HCT116 (cell line): ENCODE measurements at regions not wholly inside any gene's neighbourhood (a gene's known extent, or its start where the extent isn't known, plus 50 kb on each side); places are given as distances from the start of the nearest gene placed in this dataset.

Experiments used
- ATAC-seq: fragments of 200-7000 bp; cut with Tn5 transposase; 2 replicates; pipeline ENCODE4 v1.9.1; 2020; ENCODE audit warnings: mild to moderate bottlenecking, moderate library complexity
- BruUV-seq: library from RNA; stranded (reverse); fragments of 400-500 nt; replicated peaks from 2 replicates; lab custom pipeline; 2021; lab: Mats Ljungman, UMichigan
- CTCF ChIA-PET: fragments of 300-600 bp; sonication (Branson Sonifier 250); formaldehyde crosslinking; loops from one replicate; lab custom pipeline; 2021; ENCODE audit warnings: antibody characterized with exemption; lab: Charles Lee
- POLR2A ChIA-PET: fragments of 300-600, 350-600 bp; sonication (Branson Sonifier 250); formaldehyde crosslinking; loops from one replicate; lab custom pipeline; 2021; ENCODE audit warnings: antibody characterized with exemption; lab: Charles Lee
- RAD21 ChIA-PET, 2 experiments: fragments of 300-600 bp; sonication (Branson Sonifier 250); formaldehyde crosslinking; loops; one replicate each; lab custom pipeline; 2023; ENCODE audit warnings: low total read pairs in 2 of 2; ENCODE audit not compliant: uncharacterized antibody in 2 of 2, unreplicated experiment in 2 of 2, low non-redundant PET in 1 of 2; lab: Charles Lee
- DNase-seq: peaks from one replicate; pipeline ENCODE4 v3.0.0-alpha.2; 2010; ENCODE audit warnings: low read depth, low spot score
- H2AFZ ChIP-seq: fragments of 200-600 bp; shearing (Covaris generic), sonication (generic); 2 replicates; pipeline ENCODE4 v1.6.1; 2017; ENCODE audit warnings: low read depth, mixed run types, mixed read lengths, antibody characterized with exemption, low read length; ENCODE audit not compliant: poor library complexity, severe bottlenecking
- H3K27ac ChIP-seq: 2 replicates; pipeline ENCODE4 v1.5.1; 2012; ENCODE audit warnings: low read depth, low read length
- H3K27me3 ChIP-seq: fragments of 200-600 bp; sonication (generic); 2 replicates; pipeline ENCODE4 v1.6.1; 2016; ENCODE audit warnings: mixed run types, low read length, mixed read lengths; ENCODE audit not compliant: insufficient read depth
- H3K36me3 ChIP-seq, 2 experiments: fragments of 200-500 bp in 1 of 2; fragments of 200-600 bp in 1 of 2; sonication (Bioruptor generic) in 1 of 2; sonication (generic) in 1 of 2; 2 replicates each; pipeline versions ENCODE4 v1.5.1 to v1.6.1; 2014 to 2016; ENCODE audit warnings: low read length in 2 of 2, inconsistent platforms in 1 of 2, mixed read lengths in 1 of 2, mixed run types in 1 of 2; ENCODE audit not compliant: insufficient read depth in 2 of 2, control insufficient read depth in 1 of 2
- H3K4me1 ChIP-seq, 2 experiments: fragments of 200-600 bp in 1 of 2; sonication (generic) in 1 of 2; 2 replicates each; pipeline versions ENCODE4 v1.5.1 to v1.6.1; 2012 to 2017; ENCODE audit warnings: low read length in 2 of 2, inconsistent platforms in 1 of 2, mild to moderate bottlenecking in 1 of 2, mixed read lengths in 1 of 2, mixed run types in 1 of 2, moderate library complexity in 1 of 2; ENCODE audit not compliant: insufficient read depth in 2 of 2, control insufficient read depth in 1 of 2
- H3K4me2 ChIP-seq: fragments of 200-600 bp; sonication (generic); 2 replicates; pipeline ENCODE4 v1.6.1; 2017; ENCODE audit warnings: mixed run types, low read length, mixed read lengths
- H3K4me3 ChIP-seq, 2 experiments: fragments of 200-600 bp in 1 of 2; sonication (generic) in 1 of 2; replicated peaks in 1 of 2; 2 replicates each; pipeline ENCODE4 v1.5.1; 2011 to 2016; ENCODE audit warnings: low read length in 2 of 2, control low read depth in 1 of 2, low read depth in 1 of 2, mild to moderate bottlenecking in 1 of 2, mixed read lengths in 1 of 2, mixed run types in 1 of 2
- H3K79me2 ChIP-seq: fragments of 200-600 bp; sonication (generic); 2 replicates; pipeline ENCODE4 v1.6.1; 2017; ENCODE audit warnings: mild to moderate bottlenecking, mixed run types, low read length, moderate library complexity, mixed read lengths; ENCODE audit not compliant: insufficient read depth
- H3K9ac ChIP-seq: fragments of 200-600 bp; sonication (generic); 2 replicates; pipeline ENCODE4 v1.6.1; 2016; ENCODE audit warnings: low read length, mixed read lengths
- H3K9me2 ChIP-seq: fragments of 200-600 bp; sonication (generic), shearing (Covaris generic); 2 replicates; pipeline ENCODE4 v1.6.1; 2017; ENCODE audit warnings: mixed run types, mild to moderate bottlenecking, moderate library complexity; ENCODE audit not compliant: insufficient read depth
- H3K9me3 ChIP-seq, 2 experiments: fragments of 200-500 bp in 1 of 2; fragments of 200-600 bp in 1 of 2; sonication (Bioruptor generic) in 1 of 2; sonication (generic) in 1 of 2; 2 replicates each; pipeline ENCODE4 v1.6.1; 2014 to 2017; ENCODE audit warnings: low read length in 2 of 2, mixed read lengths in 2 of 2, inconsistent platforms in 1 of 2, low read depth in 1 of 2, mild to moderate bottlenecking in 1 of 2, mixed run types in 1 of 2, moderate library complexity in 1 of 2; ENCODE audit not compliant: control insufficient read depth in 1 of 2, insufficient read depth in 1 of 2
- H4K20me1 ChIP-seq: fragments of 200-600 bp; sonication (generic), shearing (Covaris generic); 2 replicates; pipeline ENCODE4 v1.6.1; 2017; ENCODE audit warnings: mixed run types, mild to moderate bottlenecking, moderate library complexity; ENCODE audit not compliant: insufficient read depth
- ATF3 ChIP-seq: IDR thresholded peaks from 2 replicates; pipeline ENCODE4 v1.6.1; 2012
- CEBPB ChIP-seq: IDR thresholded peaks from 2 replicates; pipeline ENCODE4 v1.6.1; 2012; ENCODE audit warnings: low read depth
- CTCF ChIP-seq, 3 experiments: fragments of 200-600 bp in 1 of 3; sonication (generic) in 1 of 3; IDR thresholded peaks in 2 of 3; conservative IDR thresholded peaks in 1 of 3; 2 replicates each; pipeline ENCODE4 v1.5.1; 2012 to 2017; ENCODE audit warnings: low read depth in 2 of 3, low read length in 2 of 3, antibody characterized with exemption in 1 of 3, borderline replicate concordance in 1 of 3, control low read depth in 1 of 3, mild to moderate bottlenecking in 1 of 3, mixed read lengths in 1 of 3, mixed run types in 1 of 3, moderate library complexity in 1 of 3; ENCODE audit not compliant: insufficient read depth in 1 of 3
- EZH2 ChIP-seq: fragments of 200-600 bp; sonication (generic); IDR thresholded peaks from 2 replicates; pipeline ENCODE4 v1.6.1; 2017; ENCODE audit warnings: antibody characterized with exemption, mixed run types
- POLR2A ChIP-seq: IDR thresholded peaks from 2 replicates; pipeline ENCODE4 v1.7.0; 2011; ENCODE audit warnings: borderline replicate concordance; ENCODE audit not compliant: insufficient read depth, insufficient read length; ENCODE audit errors: extremely low read depth
- POLR2AphosphoS5 ChIP-seq: IDR thresholded peaks from 2 replicates; pipeline ENCODE4 v1.6.1; 2011; ENCODE audit warnings: mild to moderate bottlenecking, low read depth, low read length, moderate library complexity
- ZFX ChIP-seq: fragments of 450-650 bp; IDR thresholded peaks from 2 replicates; pipeline ENCODE4 v1.6.1; 2017
- intact Hi-C: fragments of 100-400 bp; cut with micrococcal nuclease; formaldehyde crosslinking; loops from 2 replicates; pipeline ENCODE4 v1.10.0; 2022

DNA sequence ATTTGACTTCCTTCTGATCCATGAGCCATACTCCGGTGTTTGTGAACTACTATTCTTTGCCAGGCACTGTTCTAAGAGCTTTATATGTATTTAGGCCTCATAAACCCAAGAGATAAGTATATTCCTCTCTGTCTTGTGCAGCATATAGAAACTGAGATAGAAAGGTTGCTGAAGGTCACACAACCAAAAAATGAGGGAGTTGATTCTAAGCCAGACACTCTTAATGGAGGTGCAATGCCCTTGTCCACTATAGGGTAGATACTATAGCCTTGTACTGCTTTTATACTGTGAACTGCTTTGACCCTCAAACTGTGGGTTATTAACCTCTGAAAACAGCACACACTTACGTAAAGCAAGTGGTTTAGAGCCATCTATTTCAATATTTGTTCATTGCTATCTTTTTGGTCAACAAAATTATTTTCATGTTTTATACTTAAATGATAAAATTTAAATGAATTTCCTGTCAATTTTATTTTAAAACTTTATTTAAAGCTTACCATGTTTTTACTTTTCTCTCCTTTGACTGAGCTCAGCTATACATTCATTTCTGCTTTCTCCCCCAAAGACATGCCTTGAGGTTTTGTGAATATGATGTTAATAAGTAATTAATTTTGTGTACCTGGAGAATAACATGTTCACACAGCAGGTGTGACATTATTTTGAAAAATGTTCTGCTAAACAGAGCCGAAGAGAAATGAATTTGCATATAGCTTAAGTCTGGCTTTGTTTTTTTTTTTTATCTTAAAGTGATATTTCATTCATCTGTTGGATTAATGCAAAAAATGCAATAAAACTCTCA, 687.3 kb downstream of the DNAJB9 start:
- POLR2A ChIA-PET, result no interaction called here

More for the DNA sequence above, 687.3 kb downstream of the DNAJB9 start:
- Histone ChIP-seq H3K4me1 (no peaks in the 10 kb centered on the region), H4K20me1 (no peaks in the 10 kb centered on the region)
- TF ChIP-seq POLR2AphosphoS5 (no peak), EZH2 (no peak), ZFX (no peak), CEBPB (no peak), POLR2A (no peak), ATF3 (no peak), CTCF (IDR thresholded peaks at IDR 0.05 in 2 of 3, conservative IDR thresholded peaks at IDR 0.05 in 1 of 3; ENCODE audit: borderline replicate concordance in 1 of 3, insufficient read depth in 1 of 3, low read depth in 2 of 3, low read length in 2 of 3) (no peak)
- TF ChIP-seq, all 23 proteins: peak for 0
- Histone ChIP-seq H2AFZ (no peak overlapping the region), H3K9me2 (no peaks in the 10 kb centered on the region), H3K9ac (no peak overlapping the region), H3K9me3 (no peaks in the 10 kb centered on the region), H3K36me3 (no peaks in the 10 kb centered on the region), H3K27ac (no peak overlapping the region), H3K4me2 (no peak overlapping the region), H3K79me2 (no peaks in the 10 kb centered on the region), H3K4me3 (no peak overlapping the region), H3K27me3 (no peaks in the 10 kb centered on the region)
- intact Hi-C loops, result no loop called here
- no peak for DNase-seq
- CTCF ChIA-PET, result no interaction called here
- no TSS peak for BruUV-seq
- no peak for ATAC-seq
- RAD21 ChIA-PET, result no interaction called here
